ENCODE measurements at regions not wholly inside any gene's neighbourhood (a gene's known extent, or its start where the extent isn't known, plus 50 kb on each side); places are given as distances from the start of the nearest gene placed in this dataset.

- no peak for TF ChIP-seq ATF2 (CRISPR knock-in tag; IDR thresholded peaks at IDR 0.05; ENCODE audit: borderline replicate concordance, low read depth)
- TF ChIP-seq CTCF (IDR thresholded peaks at IDR 0.05) = no peak
- no peak for TF ChIP-seq IRF2 (CRISPR knock-in tag; IDR thresholded peaks at IDR 0.05; ENCODE audit: borderline replicate concordance, low read depth)
- no peak for TF ChIP-seq TP53 (CRISPR knock-in tag; IDR thresholded peaks at IDR 0.05)
- TF ChIP-seq, protein P1, sequence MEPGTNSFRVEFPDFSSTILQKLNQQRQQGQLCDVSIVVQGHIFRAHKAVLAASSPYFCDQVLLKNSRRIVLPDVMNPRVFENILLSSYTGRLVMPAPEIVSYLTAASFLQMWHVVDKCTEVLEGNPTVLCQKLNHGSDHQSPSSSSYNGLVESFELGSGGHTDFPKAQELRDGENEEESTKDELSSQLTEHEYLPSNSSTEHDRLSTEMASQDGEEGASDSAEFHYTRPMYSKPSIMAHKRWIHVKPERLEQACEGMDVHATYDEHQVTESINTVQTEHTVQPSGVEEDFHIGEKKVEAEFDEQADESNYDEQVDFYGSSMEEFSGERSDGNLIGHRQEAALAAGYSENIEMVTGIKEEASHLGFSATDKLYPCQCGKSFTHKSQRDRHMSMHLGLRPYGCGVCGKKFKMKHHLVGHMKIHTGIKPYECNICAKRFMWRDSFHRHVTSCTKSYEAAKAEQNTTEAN (CRISPR knock-in tag; IDR thresholded peaks at IDR 0.05) = no peak
- no peak for TF ChIP-seq NR3C1 (CRISPR knock-in tag; conservative IDR thresholded peaks at IDR 0.05; ENCODE audit: low read depth)
- no peak for TF ChIP-seq FOXK1 (CRISPR knock-in tag; IDR thresholded peaks at IDR 0.05)
- no peak for TF ChIP-seq SP1 (CRISPR knock-in tag; conservative IDR thresholded peaks at IDR 0.05)
These were observed 88.6 kb upstream of the PTCHD1 start for GRCh38 chrX:23246001-23246400.
